HEK293 (cell line): ENCODE measurements at regions not wholly inside any gene's neighbourhood (a gene's known extent, or its start where the extent isn't known, plus 50 kb on each side); places are given as distances from the start of the nearest gene placed in this dataset.

ENCODE experiments used
- CTCF ChIP-seq: fragments of 450-650 bp; formaldehyde crosslinking; IDR thresholded peaks from 2 replicates; pipeline ENCODE4 v1.5.1; 2016; ENCODE audit warnings: missing biosample characterization, missing genetic modification characterization
- KLF10 ChIP-seq: fragments of 450-650 bp; IDR thresholded peaks from 2 replicates; pipeline ENCODE4 v1.5.1; 2018; ENCODE audit warnings: missing biosample characterization, mild to moderate bottlenecking, missing genetic modification characterization
- REST ChIP-seq: fragments of 450-650 bp; formaldehyde crosslinking; IDR thresholded peaks from 2 replicates; pipeline ENCODE4 v1.5.1; 2016; ENCODE audit warnings: missing biosample characterization, missing genetic modification characterization
- SP2 ChIP-seq: fragments of 450-650 bp; formaldehyde crosslinking; IDR thresholded peaks from 2 replicates; pipeline ENCODE4 v1.5.1; 2016; ENCODE audit warnings: missing biosample characterization, missing genetic modification characterization
- ZNF24 ChIP-seq: fragments of 450-650 bp; formaldehyde crosslinking; IDR thresholded peaks from 2 replicates; pipeline ENCODE4 v1.5.1; 2016; ENCODE audit warnings: missing biosample characterization, missing genetic modification characterization
- ZNF621 ChIP-seq: fragments of 450-650 bp; formaldehyde crosslinking; IDR thresholded peaks from 2 replicates; pipeline ENCODE4 v1.5.1; 2017; ENCODE audit warnings: missing biosample characterization, missing genetic modification characterization

GRCh38 chr2:224650815-224651439 lies 65.2 kb downstream of the CCDC195 start:
- TF ChIP-seq ZNF24 (tag by site-specific recombination), result no peak
- TF ChIP-seq ZNF621 (tag by site-specific recombination), result no peak
- TF ChIP-seq CTCF (tag by site-specific recombination), result peak; percentile 57; the same call in 1 of the 2 replicates
- no peak for TF ChIP-seq SP2 (tag by site-specific recombination)
- TF ChIP-seq KLF10 (tag by site-specific recombination), result no peak
- TF ChIP-seq REST (tag by site-specific recombination), result no peak
